Progenitor cell of endocrine pancreas (in vitro differentiated cells): ENCODE measurements at regions not wholly inside any gene's neighbourhood (a gene's known extent, or its start where the extent isn't known, plus 50 kb on each side); places are given as distances from the start of the nearest gene placed in this dataset.
"Not testable (repeated sequence)": the region's sequence is repeated elsewhere in the genome, so short reads cannot be mapped to it uniquely, and the experiment has no call there.

Experiments
- DNase-seq: peaks from one replicate; pipeline ENCODE4 v3.0.0; 2021; ENCODE audit warnings: low spot score; ENCODE audit not compliant: unreplicated experiment
- H3K27ac Mint-ChIP-seq: 2 replicates; pipeline ENCODE4 v1.8.0; 2021; ENCODE audit warnings: mild to moderate bottlenecking, moderate library complexity, mixed read lengths
- H3K27me3 Mint-ChIP-seq: 2 replicates; pipeline ENCODE4 v1.8.0; 2021; ENCODE audit warnings: mixed read lengths
- H3K36me3 Mint-ChIP-seq: 2 replicates; pipeline ENCODE4 v1.8.0; 2022; ENCODE audit warnings: mixed read lengths; ENCODE audit not compliant: insufficient read depth
- H3K4me1 Mint-ChIP-seq: 2 replicates; pipeline ENCODE4 v1.8.0; 2021; ENCODE audit warnings: low read depth, mixed read lengths
- H3K4me3 Mint-ChIP-seq: 2 replicates; pipeline ENCODE4 v1.8.0; 2021; ENCODE audit warnings: low read depth, mild to moderate bottlenecking, moderate library complexity, mixed read lengths
- H3K9me3 Mint-ChIP-seq: 2 replicates; pipeline ENCODE4 v1.8.0; 2021; ENCODE audit warnings: low read depth, mixed read lengths
- TF ChIP-seq, protein P1 (sequence below): fragments of 200-600 bp; sonication (generic); IDR thresholded peaks from one replicate; pipeline ENCODE4 v1.5.0; 2021; ENCODE audit warnings: antibody characterized with exemption, mild to moderate bottlenecking; ENCODE audit not compliant: unreplicated experiment

DNA sequence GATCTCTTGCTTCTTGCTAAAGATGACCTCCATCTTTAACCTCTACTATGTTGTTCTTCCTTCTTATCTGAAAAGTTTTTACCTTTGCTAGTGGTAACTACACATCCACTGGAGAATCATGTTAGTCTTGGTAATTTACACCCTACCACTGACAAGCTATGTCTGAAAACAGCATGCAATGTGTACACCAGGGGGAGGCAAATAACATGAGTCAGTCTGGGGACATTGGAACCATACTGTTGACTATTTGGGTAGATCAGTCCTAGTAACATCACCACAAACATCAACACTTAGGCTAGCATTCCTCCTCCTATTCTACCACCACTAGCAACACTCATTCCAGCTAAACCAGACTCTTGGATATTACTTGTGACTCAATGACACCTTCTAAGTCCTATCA lies 549.0 kb downstream of the KCNT2 start:
- no peaks in the 10 kb centered on the region for H3K36me3 Mint-ChIP-seq
- no peak for DNase-seq
- H3K9me3 Mint-ChIP-seq: no peaks in the 10 kb centered on the region
- H3K27me3 Mint-ChIP-seq: no peaks in the 10 kb centered on the region
- no peak overlapping the region for H3K27ac Mint-ChIP-seq
- no peak overlapping the region for H3K4me3 Mint-ChIP-seq
- TF ChIP-seq, protein P1, sequence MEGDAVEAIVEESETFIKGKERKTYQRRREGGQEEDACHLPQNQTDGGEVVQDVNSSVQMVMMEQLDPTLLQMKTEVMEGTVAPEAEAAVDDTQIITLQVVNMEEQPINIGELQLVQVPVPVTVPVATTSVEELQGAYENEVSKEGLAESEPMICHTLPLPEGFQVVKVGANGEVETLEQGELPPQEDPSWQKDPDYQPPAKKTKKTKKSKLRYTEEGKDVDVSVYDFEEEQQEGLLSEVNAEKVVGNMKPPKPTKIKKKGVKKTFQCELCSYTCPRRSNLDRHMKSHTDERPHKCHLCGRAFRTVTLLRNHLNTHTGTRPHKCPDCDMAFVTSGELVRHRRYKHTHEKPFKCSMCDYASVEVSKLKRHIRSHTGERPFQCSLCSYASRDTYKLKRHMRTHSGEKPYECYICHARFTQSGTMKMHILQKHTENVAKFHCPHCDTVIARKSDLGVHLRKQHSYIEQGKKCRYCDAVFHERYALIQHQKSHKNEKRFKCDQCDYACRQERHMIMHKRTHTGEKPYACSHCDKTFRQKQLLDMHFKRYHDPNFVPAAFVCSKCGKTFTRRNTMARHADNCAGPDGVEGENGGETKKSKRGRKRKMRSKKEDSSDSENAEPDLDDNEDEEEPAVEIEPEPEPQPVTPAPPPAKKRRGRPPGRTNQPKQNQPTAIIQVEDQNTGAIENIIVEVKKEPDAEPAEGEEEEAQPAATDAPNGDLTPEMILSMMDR: no peak
- H3K4me1 Mint-ChIP-seq: peaks cover 16% of the 10 kb centered on the region

DNA sequence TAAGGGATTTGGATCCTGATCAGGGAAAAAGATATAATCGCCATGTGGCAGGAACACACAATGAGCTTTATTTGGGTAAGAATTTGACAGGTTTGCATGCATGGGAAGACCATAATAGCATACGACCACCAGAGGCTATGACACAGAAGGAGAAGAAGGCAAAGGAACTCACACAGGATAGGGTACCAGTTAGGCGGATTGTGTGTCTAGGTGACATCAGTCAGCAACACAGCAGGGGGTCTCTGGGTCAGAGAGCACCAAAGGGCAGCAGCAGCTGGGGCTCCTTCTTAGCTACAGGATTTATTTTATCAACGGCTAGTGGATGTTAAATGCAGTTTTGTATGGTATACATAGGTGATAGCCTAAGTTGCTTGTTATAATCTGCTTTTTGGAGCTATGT lies 551.3 kb downstream of the KCNT2 start:
- TF ChIP-seq, protein P1: no peak
- Mint-ChIP-seq H3K9me3 (no peaks in the 10 kb centered on the region), H3K4me1 (peaks cover 16% of the 10 kb centered on the region), H3K4me3 (no peak overlapping the region), H3K27ac (no peak overlapping the region), H3K27me3 (no peaks in the 10 kb centered on the region), H3K36me3 (no peaks in the 10 kb centered on the region)
- DNase-seq: no peak

DNA sequence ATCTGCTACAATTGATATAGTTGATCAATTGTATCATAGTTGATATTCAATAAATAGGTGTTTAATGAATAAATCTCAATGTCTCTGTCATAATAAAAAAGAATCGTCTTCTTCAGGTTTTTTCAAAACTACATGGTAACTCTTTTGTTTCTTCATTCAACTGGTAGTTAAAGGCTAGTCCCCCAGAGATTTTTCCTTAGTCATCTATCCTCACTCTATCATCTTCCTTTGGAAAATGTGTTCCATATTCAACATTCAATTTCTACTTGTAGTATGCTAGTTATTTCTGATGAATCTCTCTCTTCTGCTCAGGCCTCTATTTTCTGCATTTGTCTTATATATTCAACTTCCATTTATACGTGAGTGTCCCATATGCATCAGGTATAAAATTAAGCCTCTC lies 558.8 kb downstream of the KCNT2 start:
- Mint-ChIP-seq H3K36me3 (no peaks in the 10 kb centered on the region), H3K27ac (no peak overlapping the region)

DNA sequence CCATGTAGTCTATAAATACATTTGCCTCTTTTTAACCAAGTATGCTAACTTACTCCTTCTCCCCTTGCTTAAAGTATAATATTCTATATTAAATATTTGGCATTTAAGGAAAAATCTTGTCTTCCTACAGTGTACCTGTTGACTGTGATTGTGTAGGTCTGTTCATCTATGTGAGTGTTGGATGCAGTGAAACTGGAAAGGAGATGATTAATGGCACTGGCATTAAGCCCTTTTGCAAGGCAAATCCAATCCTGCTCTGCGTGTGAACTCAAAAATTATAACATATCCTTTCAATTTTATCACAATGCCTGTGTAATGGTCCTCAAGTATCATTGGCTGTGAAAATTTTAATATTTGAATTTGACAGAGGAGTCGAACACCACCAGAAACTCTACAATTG lies 565.0 kb downstream of the KCNT2 start:
- Mint-ChIP-seq H3K4me1 (no peaks in the 10 kb centered on the region), H3K4me3 (no peak overlapping the region), H3K27ac (no peak overlapping the region)

More for the DNA sequence above, 558.8 kb downstream of the KCNT2 start:
- no peaks in the 10 kb centered on the region for H3K27me3 Mint-ChIP-seq
- no peak for DNase-seq
- H3K9me3 Mint-ChIP-seq: no peaks in the 10 kb centered on the region
- TF ChIP-seq, protein P1: no peak
- no peaks in the 10 kb centered on the region for H3K4me1 Mint-ChIP-seq
- H3K4me3 Mint-ChIP-seq: no peak overlapping the region

DNA sequence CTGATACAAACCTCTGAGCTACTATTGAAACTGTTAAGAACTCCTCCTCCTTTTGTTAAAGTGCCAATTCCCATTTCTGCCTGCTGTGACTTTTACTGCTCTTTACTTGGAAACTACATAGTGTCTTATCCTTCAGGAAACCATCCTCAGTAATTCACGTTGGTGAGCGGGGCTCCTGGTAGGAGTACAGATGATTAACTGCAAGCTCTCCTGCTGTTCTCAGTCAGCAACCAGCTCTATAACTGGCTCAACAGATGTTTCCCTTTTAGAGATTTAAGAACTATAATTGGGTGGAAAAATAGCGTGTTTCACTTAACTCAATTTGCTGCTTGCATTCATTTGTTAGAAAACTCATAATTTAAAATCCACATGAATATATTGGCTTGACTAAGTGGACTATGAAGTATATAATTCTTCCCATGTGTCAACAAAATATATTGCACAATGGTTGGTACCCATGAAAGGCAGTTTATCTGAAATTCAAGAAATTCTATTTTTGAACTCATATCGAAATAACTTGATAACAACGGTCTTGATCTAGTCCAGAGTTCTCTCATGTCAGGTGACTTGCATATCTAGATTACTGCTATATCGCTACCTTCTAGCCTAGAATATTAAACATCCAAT lies 574.0 kb downstream of the KCNT2 start:
- Mint-ChIP-seq H3K4me3 (no peak overlapping the region), H3K27me3 (no peaks in the 10 kb centered on the region), H3K36me3 (no peaks in the 10 kb centered on the region), H3K4me1 (no peaks in the 10 kb centered on the region), H3K27ac (no peak overlapping the region), H3K9me3 (no peaks in the 10 kb centered on the region)
- DNase-seq: no peak
- TF ChIP-seq, protein P1: no peak

More for the DNA sequence above, 565.0 kb downstream of the KCNT2 start:
- Mint-ChIP-seq H3K27me3 (no peaks in the 10 kb centered on the region), H3K9me3 (peaks cover 12% of the 10 kb centered on the region), H3K36me3 (no peaks in the 10 kb centered on the region)
- TF ChIP-seq, protein P1: no peak
- DNase-seq: no peak

DNA sequence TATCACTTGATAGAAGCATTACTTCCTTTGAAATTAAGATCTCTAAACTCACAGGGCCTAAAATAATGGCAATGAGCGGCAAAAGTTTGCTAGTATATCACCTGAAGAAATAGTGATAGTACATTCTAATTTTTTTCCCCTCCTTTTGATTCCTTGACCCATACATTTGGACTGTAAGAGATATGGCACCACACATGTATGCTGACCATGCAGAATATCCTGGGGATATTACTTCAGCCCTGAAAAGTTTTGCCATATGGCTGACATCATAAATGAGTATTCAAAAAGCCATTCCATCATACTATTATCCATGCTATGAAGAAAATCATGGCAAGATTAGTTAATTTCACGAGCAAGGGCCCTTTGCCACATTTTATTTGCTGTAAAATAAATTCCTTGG lies 576.9 kb downstream of the KCNT2 start:
- not testable (repeated sequence) for H3K4me1 Mint-ChIP-seq, H3K27ac Mint-ChIP-seq, H3K9me3 Mint-ChIP-seq, DNase-seq, H3K27me3 Mint-ChIP-seq, H3K36me3 Mint-ChIP-seq, H3K4me3 Mint-ChIP-seq
